NCI-H2081 treated with DMSO at 0.1 percent for 48 hours (cell line): ENCODE measurements at regions not wholly inside any gene's neighbourhood (a gene's known extent, or its start where the extent isn't known, plus 50 kb on each side); places are given as distances from the start of the nearest gene placed in this dataset.
A peak's percentile ranks its signal among the peaks of the same experiment; 100 is the strongest.
"Not testable (repeated sequence)": the region's sequence is repeated elsewhere in the genome, so short reads cannot be mapped to it uniquely, and the experiment has no call there.

Experiments used
- DNase-seq: peaks from one replicate; lab custom pipeline; 2025; lab: John Stamatoyannopoulos, UW

- no peak for DNase-seq
Measured at GRCh38 chr7:54898659-54899340, 120.0 kb upstream of the EGFR start.

GRCh38 chr7:54901840-54902239 is 117.0 kb upstream of the EGFR start:
- DNase-seq: no peak

- no peak for DNase-seq
Measured at GRCh38 chr7:54904130-54904529, 114.7 kb upstream of the EGFR start.

GRCh38 chr7:54904986-54905385 is 113.8 kb upstream of the EGFR start:
- no peak for DNase-seq

- DNase-seq: no peak
Measured at GRCh38 chr7:54906963-54907362, 111.9 kb upstream of the EGFR start.

- no peak for DNase-seq
Measured at GRCh38 chr7:54907981-54908380, 110.8 kb upstream of the EGFR start.

- DNase-seq: no peak
Measured at GRCh38 chr7:54908760-54909438, 109.9 kb upstream of the EGFR start.

- DNase-seq: no peak
Measured at GRCh38 chr7:54915870-54916598, 102.8 kb upstream of the EGFR start.

GRCh38 chr7:54917613-54918391 is 101.0 kb upstream of the EGFR start:
- no peak for DNase-seq

GRCh38 chr7:54921116-54921515 is 97.7 kb upstream of the EGFR start:
- no peak for DNase-seq

- no peak for DNase-seq
Measured at GRCh38 chr7:54931532-54931931, 87.3 kb upstream of the EGFR start.

GRCh38 chr7:54932818-54933543 is 85.8 kb upstream of the EGFR start:
- DNase-seq: peak; percentile 2

- DNase-seq: no peak
Measured at GRCh38 chr7:54933643-54934042, 85.2 kb upstream of the EGFR start.

- no peak for DNase-seq
Measured at GRCh38 chr7:54940748-54941147, 78.1 kb upstream of the EGFR start.

- no peak for DNase-seq
Measured at GRCh38 chr7:54944179-54944578, 74.6 kb upstream of the EGFR start.

- DNase-seq: no peak
Measured at GRCh38 chr7:54946271-54946670, 72.5 kb upstream of the EGFR start.

- no peak for DNase-seq
Measured at GRCh38 chr7:54946764-54947163, 72.1 kb upstream of the EGFR start.

GRCh38 chr7:54947266-54947665 is 71.6 kb upstream of the EGFR start:
- no peak for DNase-seq

GRCh38 chr7:54949514-54949913 is 69.3 kb upstream of the EGFR start:
- DNase-seq: not testable (repeated sequence)

- DNase-seq: no peak
Measured at GRCh38 chr7:54955296-54955695, 63.5 kb upstream of the EGFR start.

GRCh38 chr7:54955696-54956420 is 63.0 kb upstream of the EGFR start:
- no peak for DNase-seq
